Trophoblast cell (in vitro differentiated cells and primary cell): ENCODE measurements at regions not wholly inside any gene's neighbourhood (a gene's known extent, or its start where the extent isn't known, plus 50 kb on each side); places are given as distances from the start of the nearest gene placed in this dataset.
A peak's percentile ranks its signal among the peaks of the same experiment; 100 is the strongest.

Source experiments
- DNase-seq, 2 donors: peaks; one replicate each; pipeline ENCODE4 v3.0.0-alpha.2; 2016
- H2AFZ ChIP-seq: 2 replicates; pipeline ENCODE4 v1.6.1; 2013; ENCODE audit warnings: low read length, moderate library complexity, mild to moderate bottlenecking; ENCODE audit not compliant: insufficient read depth, poor library complexity
- H2AK5ac ChIP-seq: 2 replicates; pipeline ENCODE4 v1.6.1; 2013; ENCODE audit warnings: mild to moderate bottlenecking, low read length
- H2BK120ac ChIP-seq: 2 replicates; pipeline ENCODE4 v1.6.1; 2013; ENCODE audit warnings: low read length, mild to moderate bottlenecking, moderate library complexity; ENCODE audit not compliant: insufficient read depth, poor library complexity
- H2BK12ac ChIP-seq: 2 replicates; pipeline ENCODE4 v1.6.1; 2013; ENCODE audit warnings: mild to moderate bottlenecking, low read length, moderate library complexity
- H2BK5ac ChIP-seq: 2 replicates; pipeline ENCODE4 v1.6.1; 2013; ENCODE audit warnings: low read length, low read depth, moderate library complexity, mild to moderate bottlenecking; ENCODE audit not compliant: poor library complexity
- H3K14ac ChIP-seq: 2 replicates; pipeline ENCODE4 v1.6.1; 2013; ENCODE audit warnings: mild to moderate bottlenecking, low read length
- H3K18ac ChIP-seq: 2 replicates; pipeline ENCODE4 v1.6.1; 2013; ENCODE audit warnings: mild to moderate bottlenecking, low read length
- H3K23ac ChIP-seq: 2 replicates; pipeline ENCODE4 v1.6.1; 2013; ENCODE audit warnings: low read length
- H3K27ac ChIP-seq: 2 replicates; pipeline ENCODE4 v1.5.1; 2013; ENCODE audit warnings: low read depth, mild to moderate bottlenecking, inconsistent platforms, low read length, moderate library complexity
- H3K27me3 ChIP-seq: 2 replicates; pipeline ENCODE4 v1.6.1; 2013; ENCODE audit warnings: inconsistent platforms, mild to moderate bottlenecking, low read length, moderate library complexity; ENCODE audit not compliant: insufficient read depth
- H3K36me3 ChIP-seq, 2 experiments: 1 replicate in 1 of 2; 2 replicates in 1 of 2; pipeline ENCODE4 v1.6.1; 2013; ENCODE audit warnings: low read length in 2 of 2, mild to moderate bottlenecking in 2 of 2, moderate library complexity in 1 of 2; ENCODE audit not compliant: insufficient read depth in 2 of 2, control insufficient read depth in 1 of 2
- H3K4ac ChIP-seq: 2 replicates; pipeline ENCODE4 v1.6.1; 2013; ENCODE audit warnings: low read depth, mild to moderate bottlenecking, low read length, moderate library complexity
- H3K4me1 ChIP-seq, 2 experiments: 1 replicate in 1 of 2; 2 replicates in 1 of 2; pipeline ENCODE4 v1.6.1; 2013; ENCODE audit warnings: low read length in 2 of 2, mild to moderate bottlenecking in 2 of 2, moderate library complexity in 1 of 2; ENCODE audit not compliant: insufficient read depth in 2 of 2, control insufficient read depth in 1 of 2
- H3K4me2 ChIP-seq: 2 replicates; pipeline ENCODE4 v1.6.1; 2013; ENCODE audit warnings: inconsistent platforms, mild to moderate bottlenecking, low read length, moderate library complexity
- H3K4me3 ChIP-seq: 2 replicates; pipeline ENCODE4 v1.5.1; 2013; ENCODE audit warnings: mild to moderate bottlenecking, low read depth, low read length, inconsistent platforms
- H3K79me1 ChIP-seq: one replicate; pipeline ENCODE4 v1.6.1; 2013; ENCODE audit warnings: low read length
- H3K79me2 ChIP-seq: 2 replicates; pipeline ENCODE4 v1.6.1; 2013; ENCODE audit warnings: low read length, mild to moderate bottlenecking; ENCODE audit not compliant: control insufficient read depth, insufficient read depth, poor library complexity
- H3K9ac ChIP-seq: 2 replicates; pipeline ENCODE4 v1.6.1; 2013; ENCODE audit warnings: mild to moderate bottlenecking, low read length
- H3K9me3 ChIP-seq: 2 replicates; pipeline ENCODE4 v1.6.1; 2013; ENCODE audit warnings: low read depth, mild to moderate bottlenecking, control low read depth, inconsistent platforms, low read length; ENCODE audit not compliant: insufficient read depth
- H4K12ac ChIP-seq: 2 replicates; pipeline ENCODE4 v1.6.1; 2013; ENCODE audit warnings: low read depth, mild to moderate bottlenecking, low read length, moderate library complexity
- H4K8ac ChIP-seq: 2 replicates; pipeline ENCODE4 v1.6.1; 2013; ENCODE audit warnings: low read depth, mild to moderate bottlenecking, low read length, moderate library complexity
- H4K91ac ChIP-seq: one replicate; pipeline ENCODE4 v1.6.1; 2013; ENCODE audit warnings: low read depth, mild to moderate bottlenecking, low read length, moderate library complexity
- WGBS: extraction: QIAGEN DNeasy Blood & Tissue Kit; methylation state at CpG from one replicate; pipeline ENCODE4 v1.1.7; 2013; ENCODE audit warnings: missing lambda C conversion rate; ENCODE audit not compliant: insufficient read length, insufficient coverage; ENCODE audit errors: extremely low coverage; 5-methylcytosine and 5-hydroxymethylcytosine counted together

DNA sequence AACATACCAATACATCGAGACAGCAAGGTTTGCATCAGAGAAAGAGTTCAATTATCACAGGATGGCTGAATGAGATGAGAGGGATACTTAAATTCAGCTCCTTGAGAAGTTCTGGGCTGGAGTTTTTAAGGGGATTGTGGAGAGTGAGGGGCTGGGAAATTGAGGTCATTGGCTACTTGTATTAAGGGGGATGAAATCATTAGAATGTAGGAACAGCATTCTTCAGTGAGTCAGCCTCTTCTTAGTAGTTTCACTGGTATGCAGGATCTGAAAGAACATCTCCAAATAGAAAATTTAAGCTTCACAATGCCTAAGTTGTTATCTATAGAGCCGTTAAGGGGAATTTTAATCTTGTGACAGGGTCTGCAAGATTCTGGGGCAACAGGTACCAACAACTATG is 211.6 kb upstream of the TAPT1 start:
- Histone ChIP-seq H3K23ac (no peak overlapping the region), H3K18ac (no peak overlapping the region), H2BK12ac (no peak overlapping the region), H3K9me3 (no peaks in the 10 kb centered on the region), H3K27ac (no peak overlapping the region), H3K9ac (no peak overlapping the region), H4K91ac (no peak overlapping the region), H3K4me3 (no peak overlapping the region), H3K79me2 (no peaks in the 10 kb centered on the region), H4K12ac (no peak overlapping the region), H2BK5ac (no peak overlapping the region), H2AFZ (no peak overlapping the region), H3K14ac (no peak overlapping the region), H3K4ac (no peak overlapping the region), H3K79me1 (no peaks in the 10 kb centered on the region), H3K4me2 (no peak overlapping the region), H4K8ac (no peak overlapping the region), H2BK120ac (no peak overlapping the region), H2AK5ac (no peak overlapping the region), H3K36me3 (no peaks in the 10 kb centered on the region), H3K4me1 (no peaks in the 10 kb centered on the region), H3K27me3 (no peaks in the 10 kb centered on the region)
- WGBS = no CpG with 5 or more reads among the region's 2 CpGs
- peak in 1 of 2 donors; percentile 25 for DNase-seq

DNA sequence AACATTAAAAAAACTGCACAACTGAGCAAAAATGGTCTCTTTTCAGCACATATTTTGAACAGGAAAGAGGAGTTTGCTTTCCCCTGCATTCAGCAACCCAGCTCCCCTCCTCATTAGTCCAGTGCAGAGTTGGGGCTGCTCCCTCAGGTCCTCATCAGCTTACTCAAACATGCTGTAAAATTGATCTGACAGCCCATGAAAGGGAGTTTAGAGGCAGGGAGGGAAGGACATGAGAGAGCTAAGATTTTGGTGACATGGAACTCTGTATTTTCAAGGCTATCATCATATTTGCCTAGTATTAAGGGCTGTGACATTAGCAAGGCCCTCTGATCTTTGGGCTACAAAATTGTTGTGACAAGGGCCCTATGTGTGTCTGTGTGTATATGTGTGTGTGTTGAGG is 205.6 kb upstream of the TAPT1 start:
- H3K36me3 ChIP-seq = no peaks in the 10 kb centered on the region
- H2AFZ ChIP-seq = no peak overlapping the region
- H3K79me2 ChIP-seq = no peaks in the 10 kb centered on the region
- no peak overlapping the region for H2BK12ac ChIP-seq
- no peaks in the 10 kb centered on the region for H3K27me3 ChIP-seq
- H3K27ac ChIP-seq = no peak overlapping the region
- H3K4me3 ChIP-seq = no peak overlapping the region
- no peak overlapping the region for H2BK120ac ChIP-seq
- H3K4me1 ChIP-seq = no peaks in the 10 kb centered on the region
- no peaks in the 10 kb centered on the region for H3K79me1 ChIP-seq
- H4K91ac ChIP-seq = no peak overlapping the region
- no peaks in the 10 kb centered on the region for H3K9me3 ChIP-seq
- H3K23ac ChIP-seq = no peak overlapping the region
- H4K8ac ChIP-seq = no peak overlapping the region
- no peak for DNase-seq
- H3K9ac ChIP-seq = no peak overlapping the region
- no peak overlapping the region for H3K4me2 ChIP-seq
- no peak overlapping the region for H2BK5ac ChIP-seq
- no peak overlapping the region for H3K4ac ChIP-seq
- no peak overlapping the region for H3K18ac ChIP-seq
- no peak overlapping the region for H4K12ac ChIP-seq
- no peak overlapping the region for H2AK5ac ChIP-seq
- no peak overlapping the region for H3K14ac ChIP-seq

DNA sequence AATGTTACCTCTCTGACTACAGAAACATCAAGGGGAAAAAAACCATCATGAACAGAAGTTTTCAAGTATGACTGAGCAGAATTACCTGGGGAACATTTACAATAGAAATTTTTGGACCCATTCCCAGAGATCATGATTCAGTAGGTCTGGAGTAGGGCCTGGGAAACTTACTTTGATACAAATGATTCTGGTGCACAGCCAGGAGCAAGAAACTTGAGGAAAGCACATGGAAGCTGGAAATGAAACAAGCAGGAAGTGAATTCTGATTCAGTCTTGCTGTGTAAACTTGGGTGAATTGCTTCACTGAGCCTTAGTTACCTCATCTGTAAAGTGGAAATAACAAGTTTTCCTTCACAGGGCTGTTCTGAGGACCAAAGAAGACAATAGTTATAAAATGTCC is 192.5 kb upstream of the TAPT1 start:
- Histone ChIP-seq H3K4ac (no peak overlapping the region), H3K9ac (no peak overlapping the region), H3K36me3 (no peaks in the 10 kb centered on the region), H3K79me2 (no peaks in the 10 kb centered on the region), H4K12ac (no peak overlapping the region), H3K4me3 (no peak overlapping the region), H3K4me2 (no peak overlapping the region), H2BK120ac (no peak overlapping the region), H3K14ac (no peak overlapping the region), H3K23ac (no peak overlapping the region), H3K27ac (no peak overlapping the region), H3K27me3 (no peaks in the 10 kb centered on the region), H2BK5ac (no peak overlapping the region), H3K9me3 (no peaks in the 10 kb centered on the region), H3K79me1 (no peaks in the 10 kb centered on the region), H4K91ac (no peak overlapping the region), H3K4me1 (no peaks in the 10 kb centered on the region), H2AFZ (no peak overlapping the region), H2AK5ac (no peak overlapping the region), H3K18ac (no peak overlapping the region), H4K8ac (no peak overlapping the region), H2BK12ac (no peak overlapping the region)
- no peak for DNase-seq

DNA sequence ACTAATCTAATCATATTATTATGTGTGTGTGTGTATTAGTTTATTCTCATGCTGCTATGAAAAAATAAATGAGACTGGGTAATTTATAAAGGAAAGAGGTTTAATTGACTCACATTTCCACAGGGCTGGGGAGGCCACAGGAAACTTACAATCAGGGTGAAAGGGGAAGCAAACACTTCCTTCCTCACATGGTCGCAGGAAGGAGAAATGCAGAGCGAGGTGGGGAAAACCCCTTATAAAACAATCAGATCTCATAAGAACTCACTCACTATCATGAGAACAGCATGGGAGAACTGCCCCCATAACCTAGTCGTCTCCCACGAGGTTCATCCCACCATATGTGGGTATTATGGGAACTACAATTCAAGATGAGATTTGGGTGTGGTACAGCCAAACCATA is 190.9 kb upstream of the TAPT1 start:
- WGBS = no CpG with 5 or more reads among the region's 4 CpGs
- H3K79me1 ChIP-seq = no peaks in the 10 kb centered on the region
- H3K9me3 ChIP-seq = no peaks in the 10 kb centered on the region
- H3K27me3 ChIP-seq = no peaks in the 10 kb centered on the region
- no peak overlapping the region for H2AFZ ChIP-seq
- no peak overlapping the region for H4K8ac ChIP-seq
- H4K91ac ChIP-seq = no peak overlapping the region
- H2BK5ac ChIP-seq = no peak overlapping the region
- no peak overlapping the region for H4K12ac ChIP-seq
- no peak overlapping the region for H3K9ac ChIP-seq
- no peaks in the 10 kb centered on the region for H3K4me1 ChIP-seq
- no peak overlapping the region for H3K23ac ChIP-seq
- H3K36me3 ChIP-seq = no peaks in the 10 kb centered on the region
- no peak overlapping the region for H2BK120ac ChIP-seq
- no peaks in the 10 kb centered on the region for H3K79me2 ChIP-seq
- no peak overlapping the region for H3K4me2 ChIP-seq
- H3K14ac ChIP-seq = no peak overlapping the region
- no peak overlapping the region for H3K18ac ChIP-seq
- H2AK5ac ChIP-seq = no peak overlapping the region
- H2BK12ac ChIP-seq = no peak overlapping the region
- DNase-seq = no peak
- no peak overlapping the region for H3K27ac ChIP-seq
- no peak overlapping the region for H3K4ac ChIP-seq
- H3K4me3 ChIP-seq = no peak overlapping the region

DNA sequence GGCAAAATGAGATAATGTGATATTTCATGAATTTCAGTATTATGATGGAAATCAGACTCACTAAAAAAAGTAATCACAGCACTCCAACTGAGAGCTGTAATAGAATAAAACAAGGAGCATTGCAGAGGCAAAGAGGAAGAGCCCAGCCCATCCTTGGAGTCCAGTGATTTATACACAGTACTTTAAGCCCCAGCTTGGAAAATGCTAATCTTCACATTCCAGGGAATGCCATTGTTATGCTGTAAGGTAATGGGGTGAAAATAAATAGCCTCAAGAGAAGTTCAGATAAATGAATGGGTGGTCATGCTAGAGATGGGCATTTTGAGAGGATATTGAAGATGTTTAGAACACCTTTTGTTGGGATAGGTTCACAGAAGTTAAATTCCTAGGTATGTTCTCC is 190.3 kb upstream of the TAPT1 start:
- Histone ChIP-seq H3K4me1 (no peaks in the 10 kb centered on the region), H3K27me3 (no peaks in the 10 kb centered on the region), H3K4me2 (no peak overlapping the region), H2AK5ac (no peak overlapping the region), H3K23ac (no peak overlapping the region), H3K79me1 (no peaks in the 10 kb centered on the region), H3K9me3 (no peaks in the 10 kb centered on the region), H2BK120ac (no peak overlapping the region), H2AFZ (no peak overlapping the region), H4K8ac (no peak overlapping the region), H3K79me2 (no peaks in the 10 kb centered on the region), H4K12ac (no peak overlapping the region), H3K18ac (no peak overlapping the region), H4K91ac (no peak overlapping the region), H3K4ac (no peak overlapping the region), H3K4me3 (no peak overlapping the region), H3K9ac (no peak overlapping the region), H3K14ac (no peak overlapping the region), H2BK5ac (no peak overlapping the region), H3K36me3 (no peaks in the 10 kb centered on the region), H3K27ac (no peak overlapping the region), H2BK12ac (no peak overlapping the region)
- DNase-seq = no peak
